Chondrocyte (in vitro differentiated cells): ENCODE measurements at regions not wholly inside any gene's neighbourhood (a gene's known extent, or its start where the extent isn't known, plus 50 kb on each side); places are given as distances from the start of the nearest gene placed in this dataset.
"Not testable (repeated sequence)": the region's sequence is repeated elsewhere in the genome, so short reads cannot be mapped to it uniquely, and the experiment has no call there.

ENCODE experiments used
- DNase-seq: peaks from one replicate; pipeline ENCODE4 v3.0.0; 2021; ENCODE audit warnings: mixed read lengths, low spot score
- H3K27ac Mint-ChIP-seq: one replicate; pipeline ENCODE4 v1.8.0; 2021; ENCODE audit warnings: mild to moderate bottlenecking, moderate library complexity, mixed read lengths; ENCODE audit not compliant: unreplicated experiment
- H3K27me3 Mint-ChIP-seq: 2 replicates; pipeline ENCODE4 v1.8.0; 2021; ENCODE audit warnings: low read depth, mixed read lengths
- H3K36me3 Mint-ChIP-seq: 2 replicates; pipeline ENCODE4 v1.8.0; 2021; ENCODE audit warnings: low read depth, mixed read lengths
- H3K4me1 Mint-ChIP-seq: 2 replicates; pipeline ENCODE4 v1.8.0; 2021; ENCODE audit warnings: low read depth, mild to moderate bottlenecking, mixed read lengths
- H3K4me3 Mint-ChIP-seq: one replicate; pipeline ENCODE4 v1.8.0; 2021; ENCODE audit warnings: mild to moderate bottlenecking, moderate library complexity, mixed read lengths; ENCODE audit not compliant: unreplicated experiment
- H3K9me3 Mint-ChIP-seq: 2 replicates; pipeline ENCODE4 v1.8.0; 2021; ENCODE audit warnings: low read depth, mixed read lengths
- CTCF ChIP-seq: fragments of 200-600 bp; sonication (generic); IDR thresholded peaks from 2 replicates; pipeline ENCODE4 v1.5.0; 2021; ENCODE audit warnings: antibody characterized with exemption, mild to moderate bottlenecking, moderate library complexity

GRCh38 chr2:133993160-133993559 lies 260.7 kb upstream of the MGAT5 start:
- H3K27me3 Mint-ChIP-seq: peaks cover 4% of the 10 kb centered on the region
- no peak for TF ChIP-seq CTCF
- no peak for DNase-seq
- no peaks in the 10 kb centered on the region for H3K4me1 Mint-ChIP-seq
- H3K4me3 Mint-ChIP-seq: no peak overlapping the region
- no peak overlapping the region for H3K27ac Mint-ChIP-seq
- H3K36me3 Mint-ChIP-seq: no peaks in the 10 kb centered on the region
- peaks cover 4% of the 10 kb centered on the region for H3K9me3 Mint-ChIP-seq

- not testable (repeated sequence) for H3K27me3 Mint-ChIP-seq, H3K27ac Mint-ChIP-seq, DNase-seq, H3K36me3 Mint-ChIP-seq, H3K4me3 Mint-ChIP-seq, H3K9me3 Mint-ChIP-seq, H3K4me1 Mint-ChIP-seq
These were observed 255.1 kb upstream of the MGAT5 start for GRCh38 chr2:133998726-133999125.

- peaks cover 14% of the 10 kb centered on the region for H3K27me3 Mint-ChIP-seq
- no peaks in the 10 kb centered on the region for H3K4me1 Mint-ChIP-seq
- H3K36me3 Mint-ChIP-seq: no peaks in the 10 kb centered on the region
- no peak overlapping the region for H3K4me3 Mint-ChIP-seq
- no peak for TF ChIP-seq CTCF
- no peak overlapping the region for H3K27ac Mint-ChIP-seq
- H3K9me3 Mint-ChIP-seq: peaks cover 4% of the 10 kb centered on the region
- DNase-seq: no peak
These were observed 251.5 kb upstream of the MGAT5 start for GRCh38 chr2:134002391-134002790.

GRCh38 chr2:134002921-134003320 lies 251.0 kb upstream of the MGAT5 start:
- H3K4me3 Mint-ChIP-seq: no peak overlapping the region
- H3K27ac Mint-ChIP-seq: no peak overlapping the region
- H3K4me1 Mint-ChIP-seq: no peaks in the 10 kb centered on the region
- peaks cover 1% of the 10 kb centered on the region for H3K9me3 Mint-ChIP-seq
- peaks cover 11% of the 10 kb centered on the region for H3K27me3 Mint-ChIP-seq
- DNase-seq: no peak
- TF ChIP-seq CTCF: no peak
- no peaks in the 10 kb centered on the region for H3K36me3 Mint-ChIP-seq

- H3K36me3 Mint-ChIP-seq: no peaks in the 10 kb centered on the region
- no peak overlapping the region for H3K4me3 Mint-ChIP-seq
- H3K27me3 Mint-ChIP-seq: peaks cover 9% of the 10 kb centered on the region
- no peak for TF ChIP-seq CTCF
- no peak for DNase-seq
- no peaks in the 10 kb centered on the region for H3K9me3 Mint-ChIP-seq
- no peaks in the 10 kb centered on the region for H3K4me1 Mint-ChIP-seq
- no peak overlapping the region for H3K27ac Mint-ChIP-seq
These were observed 249.4 kb upstream of the MGAT5 start for GRCh38 chr2:134004467-134004866.

GRCh38 chr2:134008837-134009236 lies 245.0 kb upstream of the MGAT5 start:
- Mint-ChIP-seq H3K4me3 (no peak overlapping the region), H3K9me3 (no peaks in the 10 kb centered on the region), H3K27me3 (peaks cover 4% of the 10 kb centered on the region), H3K36me3 (no peaks in the 10 kb centered on the region), H3K27ac (no peak overlapping the region), H3K4me1 (peaks cover 7% of the 10 kb centered on the region)
- no peak for DNase-seq
- no peak for TF ChIP-seq CTCF
